Neural cell (in vitro differentiated cells): ENCODE measurements at regions not wholly inside any gene's neighbourhood (a gene's known extent, or its start where the extent isn't known, plus 50 kb on each side); places are given as distances from the start of the nearest gene placed in this dataset.

Experiments
- H2AFZ ChIP-seq: fragments of 200-600, 300-800 bp; sonication (generic), shearing (Covaris generic); 2 replicates; pipeline ENCODE4 v1.6.0; 2014; ENCODE audit warnings: low read depth, mild to moderate bottlenecking, antibody characterized with exemption, low read length, moderate library complexity
- H3F3A ChIP-seq: fragments of 200-600 bp; shearing (Covaris generic); 2 replicates; pipeline ENCODE4 v1.6.1; 2016; ENCODE audit warnings: mild to moderate bottlenecking, moderate library complexity, mixed read lengths, antibody characterized with exemption, low read length; ENCODE audit not compliant: insufficient read depth, poor library complexity, severe bottlenecking
- H3K27ac ChIP-seq: fragments of 200-600, 300-800 bp; sonication (generic), shearing (Covaris generic); 2 replicates; pipeline ENCODE4 v1.5.1; 2014; ENCODE audit warnings: mild to moderate bottlenecking, low read length, moderate library complexity
- H3K27me3 ChIP-seq: fragments of 300-800, 200-600 bp; sonication (generic), shearing (Covaris generic); 2 replicates; pipeline ENCODE4 v1.6.0; 2014; ENCODE audit warnings: mild to moderate bottlenecking, low read depth, low read length, moderate library complexity; ENCODE audit not compliant: insufficient read depth
- H3K36me3 ChIP-seq: fragments of 300-800, 200-600 bp; sonication (generic), shearing (Covaris generic); 2 replicates; pipeline ENCODE4 v1.5.1; 2014; ENCODE audit warnings: mild to moderate bottlenecking, antibody characterized with exemption, low read length, moderate library complexity; ENCODE audit not compliant: insufficient read depth
- H3K4me2 ChIP-seq: fragments of 300-800, 200-600 bp; sonication (generic), shearing (Covaris generic); 2 replicates; pipeline ENCODE4 v1.6.0; 2014; ENCODE audit warnings: mild to moderate bottlenecking, low read length
- H3K4me3 ChIP-seq: fragments of 300-800, 200-600 bp; sonication (generic), shearing (Covaris generic); 2 replicates; pipeline ENCODE4 v1.5.1; 2014; ENCODE audit warnings: mild to moderate bottlenecking, low read length, moderate library complexity
- H3K79me2 ChIP-seq: fragments of 200-600 bp; shearing (Covaris generic); replicated peaks from 2 replicates; pipeline ENCODE4 v1.6.0; 2014; ENCODE audit warnings: mild to moderate bottlenecking, low read length, moderate library complexity; ENCODE audit not compliant: insufficient read depth
- H3K9ac ChIP-seq: fragments of 300-800, 200-600 bp; sonication (generic), shearing (Covaris generic); 2 replicates; pipeline ENCODE4 v1.6.1; 2016; ENCODE audit warnings: mild to moderate bottlenecking, low read length, mixed read lengths
- H3K9me2 ChIP-seq: fragments of 200-600 bp; shearing (Covaris generic); 2 replicates; pipeline ENCODE4 v1.6.1; 2016; ENCODE audit warnings: mild to moderate bottlenecking, low read length, mixed read lengths; ENCODE audit not compliant: insufficient read depth
- H3K9me3 ChIP-seq: fragments of 200-600, 300-800 bp; sonication (generic), shearing (Covaris generic); 2 replicates; pipeline ENCODE4 v1.6.1; 2016; ENCODE audit warnings: mild to moderate bottlenecking, mixed run types, low read length, moderate library complexity, mixed read lengths
- H4K20me1 ChIP-seq: fragments of 200-600 bp; shearing (Covaris generic); 2 replicates; pipeline ENCODE4 v1.6.1; 2016; ENCODE audit warnings: mild to moderate bottlenecking, mixed run types; ENCODE audit not compliant: insufficient read depth
- EP300 ChIP-seq: fragments of 450-650 bp; conservative IDR thresholded peaks from 2 replicates; pipeline ENCODE4 v1.6.1; 2014; ENCODE audit warnings: antibody characterized with exemption, mild to moderate bottlenecking, moderate library complexity; ENCODE audit not compliant: poor library complexity, severe bottlenecking
- EZH2 ChIP-seq: fragments of 200-600, 300-800 bp; shearing (Covaris generic), sonication (generic); IDR thresholded peaks from 2 replicates; pipeline ENCODE4 v1.6.1; 2014; ENCODE audit warnings: antibody characterized with exemption, low read length, borderline replicate concordance, mild to moderate bottlenecking; ENCODE audit not compliant: insufficient read depth, poor library complexity, severe bottlenecking
- MXI1 ChIP-seq: fragments of 450-650 bp; conservative IDR thresholded peaks from 2 replicates; pipeline ENCODE4 v1.6.1; 2014; ENCODE audit warnings: antibody characterized with exemption, mild to moderate bottlenecking; ENCODE audit not compliant: poor library complexity, severe bottlenecking
- POLR2AphosphoS5 ChIP-seq: IDR thresholded peaks from 2 replicates; pipeline ENCODE4 v1.6.1; 2012
- RAD21 ChIP-seq: fragments of 450-650 bp; conservative IDR thresholded peaks from 2 replicates; pipeline ENCODE4 v1.6.1; 2014; ENCODE audit warnings: antibody characterized with exemption, mild to moderate bottlenecking, moderate library complexity
- SMC3 ChIP-seq: fragments of 450-650 bp; conservative IDR thresholded peaks from 2 replicates; pipeline ENCODE4 v1.6.1; 2014; ENCODE audit warnings: antibody characterized with exemption, mild to moderate bottlenecking, moderate library complexity; ENCODE audit not compliant: poor library complexity
- TAF1 ChIP-seq: IDR thresholded peaks from 2 replicates; pipeline ENCODE4 v1.6.1; 2012; ENCODE audit warnings: low read depth
- TF ChIP-seq, protein P1 (sequence below): IDR thresholded peaks from 2 replicates; pipeline ENCODE4 v1.6.1; 2012; ENCODE audit warnings: borderline replicate concordance
- TF ChIP-seq, protein P2 (sequence below): fragments of 450-650 bp; IDR thresholded peaks from 2 replicates; pipeline ENCODE4 v1.5.1; 2014; ENCODE audit warnings: antibody characterized with exemption, mild to moderate bottlenecking, moderate library complexity; ENCODE audit not compliant: poor library complexity, severe bottlenecking

DNA sequence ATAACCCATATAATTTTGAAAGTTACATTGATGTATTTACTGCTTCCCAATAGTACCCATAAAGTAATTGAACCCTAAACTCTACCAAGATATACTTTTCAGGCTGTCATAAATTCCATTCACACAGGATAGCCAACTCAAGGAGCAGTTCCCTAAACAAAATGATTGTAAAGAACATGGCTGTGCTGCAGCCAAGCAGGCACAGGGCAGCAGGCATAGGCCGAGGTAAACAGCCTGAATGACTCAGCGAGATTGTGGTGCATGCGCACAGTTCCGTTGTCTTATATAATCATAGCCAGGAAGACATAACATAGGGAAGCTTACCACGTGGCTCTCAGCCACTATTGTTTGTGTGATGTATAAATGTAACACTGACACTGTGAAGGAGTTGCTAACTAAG lies 344.9 kb downstream of the FSCB start:
- H3K9me3 ChIP-seq: no peaks in the 10 kb centered on the region

DNA sequence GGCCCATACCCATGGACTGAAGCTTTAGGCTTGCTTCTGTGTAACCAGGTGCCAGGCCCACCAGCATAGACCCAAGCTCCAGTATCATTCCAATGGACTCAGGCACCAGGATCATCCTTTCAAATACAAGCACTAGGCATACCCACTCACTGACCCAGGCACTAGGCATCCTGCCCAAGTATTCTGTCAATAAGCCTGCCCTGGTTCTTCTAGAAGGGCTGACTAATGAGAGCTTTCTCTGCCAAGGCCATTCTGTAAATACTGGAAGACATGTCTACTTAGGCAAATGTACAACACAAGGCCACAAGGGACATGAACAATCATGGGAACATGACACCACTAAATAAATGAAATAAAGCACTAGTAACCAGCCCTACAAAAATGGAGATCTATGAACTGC lies 352.2 kb downstream of the FSCB start:
- no peaks in the 10 kb centered on the region for H3K36me3 ChIP-seq

More for the DNA sequence above, 344.9 kb downstream of the FSCB start:
- Histone ChIP-seq H2AFZ (no peak overlapping the region), H3K9ac (no peak overlapping the region), H3K27ac (no peak overlapping the region), H3F3A (no peaks in the 10 kb centered on the region), H3K27me3 (no peaks in the 10 kb centered on the region), H4K20me1 (no peaks in the 10 kb centered on the region), H3K4me2 (no peak overlapping the region), H3K79me2 (no peaks in the 10 kb centered on the region), H3K36me3 (no peaks in the 10 kb centered on the region), H3K4me3 (no peak overlapping the region), H3K9me2 (no peaks in the 10 kb centered on the region)
- TF ChIP-seq RAD21 (no peak), TAF1 (no peak), EZH2 (no peak), POLR2AphosphoS5 (no peak), SMC3 (no peak), EP300 (no peak), MXI1 (no peak)
- TF ChIP-seq, protein P1, sequence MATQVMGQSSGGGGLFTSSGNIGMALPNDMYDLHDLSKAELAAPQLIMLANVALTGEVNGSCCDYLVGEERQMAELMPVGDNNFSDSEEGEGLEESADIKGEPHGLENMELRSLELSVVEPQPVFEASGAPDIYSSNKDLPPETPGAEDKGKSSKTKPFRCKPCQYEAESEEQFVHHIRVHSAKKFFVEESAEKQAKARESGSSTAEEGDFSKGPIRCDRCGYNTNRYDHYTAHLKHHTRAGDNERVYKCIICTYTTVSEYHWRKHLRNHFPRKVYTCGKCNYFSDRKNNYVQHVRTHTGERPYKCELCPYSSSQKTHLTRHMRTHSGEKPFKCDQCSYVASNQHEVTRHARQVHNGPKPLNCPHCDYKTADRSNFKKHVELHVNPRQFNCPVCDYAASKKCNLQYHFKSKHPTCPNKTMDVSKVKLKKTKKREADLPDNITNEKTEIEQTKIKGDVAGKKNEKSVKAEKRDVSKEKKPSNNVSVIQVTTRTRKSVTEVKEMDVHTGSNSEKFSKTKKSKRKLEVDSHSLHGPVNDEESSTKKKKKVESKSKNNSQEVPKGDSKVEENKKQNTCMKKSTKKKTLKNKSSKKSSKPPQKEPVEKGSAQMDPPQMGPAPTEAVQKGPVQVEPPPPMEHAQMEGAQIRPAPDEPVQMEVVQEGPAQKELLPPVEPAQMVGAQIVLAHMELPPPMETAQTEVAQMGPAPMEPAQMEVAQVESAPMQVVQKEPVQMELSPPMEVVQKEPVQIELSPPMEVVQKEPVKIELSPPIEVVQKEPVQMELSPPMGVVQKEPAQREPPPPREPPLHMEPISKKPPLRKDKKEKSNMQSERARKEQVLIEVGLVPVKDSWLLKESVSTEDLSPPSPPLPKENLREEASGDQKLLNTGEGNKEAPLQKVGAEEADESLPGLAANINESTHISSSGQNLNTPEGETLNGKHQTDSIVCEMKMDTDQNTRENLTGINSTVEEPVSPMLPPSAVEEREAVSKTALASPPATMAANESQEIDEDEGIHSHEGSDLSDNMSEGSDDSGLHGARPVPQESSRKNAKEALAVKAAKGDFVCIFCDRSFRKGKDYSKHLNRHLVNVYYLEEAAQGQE: no peak
- TF ChIP-seq, protein P2, sequence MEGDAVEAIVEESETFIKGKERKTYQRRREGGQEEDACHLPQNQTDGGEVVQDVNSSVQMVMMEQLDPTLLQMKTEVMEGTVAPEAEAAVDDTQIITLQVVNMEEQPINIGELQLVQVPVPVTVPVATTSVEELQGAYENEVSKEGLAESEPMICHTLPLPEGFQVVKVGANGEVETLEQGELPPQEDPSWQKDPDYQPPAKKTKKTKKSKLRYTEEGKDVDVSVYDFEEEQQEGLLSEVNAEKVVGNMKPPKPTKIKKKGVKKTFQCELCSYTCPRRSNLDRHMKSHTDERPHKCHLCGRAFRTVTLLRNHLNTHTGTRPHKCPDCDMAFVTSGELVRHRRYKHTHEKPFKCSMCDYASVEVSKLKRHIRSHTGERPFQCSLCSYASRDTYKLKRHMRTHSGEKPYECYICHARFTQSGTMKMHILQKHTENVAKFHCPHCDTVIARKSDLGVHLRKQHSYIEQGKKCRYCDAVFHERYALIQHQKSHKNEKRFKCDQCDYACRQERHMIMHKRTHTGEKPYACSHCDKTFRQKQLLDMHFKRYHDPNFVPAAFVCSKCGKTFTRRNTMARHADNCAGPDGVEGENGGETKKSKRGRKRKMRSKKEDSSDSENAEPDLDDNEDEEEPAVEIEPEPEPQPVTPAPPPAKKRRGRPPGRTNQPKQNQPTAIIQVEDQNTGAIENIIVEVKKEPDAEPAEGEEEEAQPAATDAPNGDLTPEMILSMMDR: no peak

More for the DNA sequence above, 352.2 kb downstream of the FSCB start:
- Histone ChIP-seq H3K9ac (no peak overlapping the region), H3K4me3 (no peak overlapping the region), H3K9me3 (no peaks in the 10 kb centered on the region), H3K4me2 (no peak overlapping the region), H2AFZ (no peak overlapping the region), H3K27ac (no peak overlapping the region), H3F3A (no peaks in the 10 kb centered on the region), H3K27me3 (no peaks in the 10 kb centered on the region), H3K79me2 (no peaks in the 10 kb centered on the region), H4K20me1 (no peaks in the 10 kb centered on the region), H3K9me2 (no peaks in the 10 kb centered on the region)
- TF ChIP-seq, protein P2: no peak
- TF ChIP-seq MXI1: no peak
- TF ChIP-seq SMC3: no peak
- TF ChIP-seq, protein P1: no peak
